ENCODE measurements at regions not wholly inside any gene's neighbourhood (a gene's known extent, or its start where the extent isn't known, plus 50 kb on each side); places are given as distances from the start of the nearest gene placed in this dataset.
A peak's percentile ranks its signal among the peaks of the same experiment; 100 is the strongest.

GRCh38 chr7:155927905-155928304 is 115.6 kb upstream of the SHH start:
- no peak overlapping the region for H3K4me3 Mint-ChIP-seq (ENCODE audit: unreplicated experiment)
- H3K36me3 Mint-ChIP-seq (ENCODE audit: insufficient read depth, unreplicated experiment) = no peaks in the 10 kb centered on the region
- BruUV-seq (replicated peaks) = no TSS peak
- Histone ChIP-seq H3K36me3 (ENCODE audit: control insufficient read depth, insufficient read depth, low read length) (no peaks in the 10 kb centered on the region), H3K4me1 (no peaks in the 10 kb centered on the region), H3K27me3 (replicated peaks; ENCODE audit: control insufficient read depth, insufficient read depth, low read length) (no peaks in the 10 kb centered on the region), H3K9me3 (no peaks in the 10 kb centered on the region), H3K4me3 (ENCODE audit: low read depth, low read length) (no peak overlapping the region)
- CTCF ChIA-PET = no interaction called here
- POLR2A ChIA-PET = no interaction called here
- TF ChIP-seq CTCF (IDR thresholded peaks at IDR 0.05; ENCODE audit: insufficient read depth in 1 of 2, low read depth in 1 of 2, low read length in 1 of 2, severe bottlenecking in 1 of 2, unreplicated experiment in 1 of 2) = no peak
- no peak for DNase-seq
- intact Hi-C loops (cut with micrococcal nuclease; ENCODE audit: unreplicated experiment) = no loop called here
- H3K9me3 Mint-ChIP-seq (ENCODE audit: unreplicated experiment) = no peaks in the 10 kb centered on the region
- H3K27me3 Mint-ChIP-seq (ENCODE audit: insufficient read depth, unreplicated experiment) = peaks cover 4% of the 10 kb centered on the region
- H3K4me1 Mint-ChIP-seq (ENCODE audit: low read depth, unreplicated experiment) = no peaks in the 10 kb centered on the region
- H3K27ac Mint-ChIP-seq (ENCODE audit: unreplicated experiment) = no peak overlapping the region

GRCh38 chr7:155925682-155926081 is 113.4 kb upstream of the SHH start:
- H3K27ac Mint-ChIP-seq (ENCODE audit: unreplicated experiment) = no peak overlapping the region

GRCh38 chr7:155922067-155922816 is 110.0 kb upstream of the SHH start:
- Mint-ChIP-seq H3K4me3 (ENCODE audit: unreplicated experiment) (no peak overlapping the region), H3K36me3 (ENCODE audit: insufficient read depth, unreplicated experiment) (no peaks in the 10 kb centered on the region), H3K27ac (ENCODE audit: unreplicated experiment) (peak overlapping the region; percentile 83), H3K27me3 (ENCODE audit: insufficient read depth, unreplicated experiment) (no peaks in the 10 kb centered on the region), H3K4me1 (ENCODE audit: low read depth, unreplicated experiment) (peaks cover 20% of the 10 kb centered on the region), H3K9me3 (ENCODE audit: unreplicated experiment) (peaks cover 10% of the 10 kb centered on the region)
- ChIA-PET POLR2A (no interaction called here), CTCF (no interaction called here)
- Histone ChIP-seq H3K27me3 (replicated peaks; ENCODE audit: control insufficient read depth, insufficient read depth, low read length) (no peaks in the 10 kb centered on the region), H3K36me3 (ENCODE audit: control insufficient read depth, insufficient read depth, low read length) (no peaks in the 10 kb centered on the region), H3K4me1 (peaks cover 36% of the 10 kb centered on the region), H3K9me3 (no peaks in the 10 kb centered on the region), H3K4me3 (ENCODE audit: low read depth, low read length) (no peak overlapping the region)
- no peak for TF ChIP-seq CTCF (IDR thresholded peaks at IDR 0.05; ENCODE audit: insufficient read depth in 1 of 2, low read depth in 1 of 2, low read length in 1 of 2, severe bottlenecking in 1 of 2, unreplicated experiment in 1 of 2)
- BruUV-seq (replicated peaks) = no TSS peak
- intact Hi-C loops (cut with micrococcal nuclease; ENCODE audit: unreplicated experiment) = no loop called here
- DNase-seq = peak; percentile 74 to 86

More at GRCh38 chr7:155925682-155926081, 113.4 kb upstream of the SHH start:
- Histone ChIP-seq H3K4me3 (ENCODE audit: low read depth, low read length) (no peak overlapping the region), H3K4me1 (peaks cover 15% of the 10 kb centered on the region), H3K36me3 (ENCODE audit: control insufficient read depth, insufficient read depth, low read length) (no peaks in the 10 kb centered on the region), H3K27me3 (replicated peaks; ENCODE audit: control insufficient read depth, insufficient read depth, low read length) (no peaks in the 10 kb centered on the region), H3K9me3 (no peaks in the 10 kb centered on the region)
- Mint-ChIP-seq H3K36me3 (ENCODE audit: insufficient read depth, unreplicated experiment) (no peaks in the 10 kb centered on the region), H3K9me3 (ENCODE audit: unreplicated experiment) (no peaks in the 10 kb centered on the region), H3K27me3 (ENCODE audit: insufficient read depth, unreplicated experiment) (peaks cover 4% of the 10 kb centered on the region), H3K4me3 (ENCODE audit: unreplicated experiment) (no peak overlapping the region), H3K4me1 (ENCODE audit: low read depth, unreplicated experiment) (peaks cover 7% of the 10 kb centered on the region)
- BruUV-seq (replicated peaks) = no TSS peak
- peak in 1 of 2 experiments; percentile 19 for DNase-seq
- no peak for TF ChIP-seq CTCF (IDR thresholded peaks at IDR 0.05; ENCODE audit: insufficient read depth in 1 of 2, low read depth in 1 of 2, low read length in 1 of 2, severe bottlenecking in 1 of 2, unreplicated experiment in 1 of 2)
- intact Hi-C loops (cut with micrococcal nuclease; ENCODE audit: unreplicated experiment) = no loop called here
- POLR2A ChIA-PET = no interaction called here
- CTCF ChIA-PET = no interaction called here
